NOMO-1 treated with DMSO at 0.1 percent for 48 hours (cell line): ENCODE measurements at regions not wholly inside any gene's neighbourhood (a gene's known extent, or its start where the extent isn't known, plus 50 kb on each side); places are given as distances from the start of the nearest gene placed in this dataset.
"Not testable (repeated sequence)": the region's sequence is repeated elsewhere in the genome, so short reads cannot be mapped to it uniquely, and the experiment has no call there.

Source experiments
- DNase-seq: peaks from one replicate; lab custom pipeline; 2025; ENCODE audit not compliant: unreplicated experiment; lab: John Stamatoyannopoulos, UW

GRCh38 chr14:43476822-43477221, 1030.3 kb downstream of the FSCB start:
- no peak for DNase-seq

GRCh38 chr14:43475757-43476156, 1031.3 kb downstream of the FSCB start:
- no peak for DNase-seq

- no peak for DNase-seq
Observed at GRCh38 chr14:43471595-43471994, 1035.5 kb downstream of the FSCB start.

GRCh38 chr14:43464968-43465367, 1042.1 kb downstream of the FSCB start:
- no peak for DNase-seq

GRCh38 chr14:43449291-43449690, 1057.8 kb downstream of the FSCB start:
- DNase-seq, result no peak

- DNase-seq, result peak; percentile 3
Observed at GRCh38 chr14:43438056-43438455, 1069.0 kb downstream of the FSCB start.

- DNase-seq, result no peak
Observed at GRCh38 chr14:43418324-43418723, 1088.8 kb downstream of the FSCB start.

GRCh38 chr14:43413084-43413483, 1094.0 kb downstream of the FSCB start:
- no peak for DNase-seq

- DNase-seq, result no peak
Observed at GRCh38 chr14:43411841-43412240, 1095.2 kb downstream of the FSCB start.

- DNase-seq, result no peak
Observed at GRCh38 chr14:43410631-43411030, 1096.5 kb downstream of the FSCB start.

- DNase-seq, result no peak
Observed at GRCh38 chr14:43408472-43408871, 1098.6 kb downstream of the FSCB start.

- no peak for DNase-seq
Observed at GRCh38 chr14:43407706-43408105, 1099.4 kb downstream of the FSCB start.

GRCh38 chr14:43406931-43407330, 1100.2 kb downstream of the FSCB start:
- DNase-seq, result no peak

GRCh38 chr14:43399289-43399688, 1107.8 kb downstream of the FSCB start:
- DNase-seq, result no peak

GRCh38 chr14:43370565-43370896, 1136.6 kb downstream of the FSCB start:
- DNase-seq, result not testable (repeated sequence)

GRCh38 chr14:43369710-43370564, 1137.1 kb downstream of the FSCB start:
- no peak for DNase-seq

GRCh38 chr14:43362586-43362985, 1144.5 kb downstream of the FSCB start:
- DNase-seq, result no peak

GRCh38 chr14:43361751-43362150, 1145.3 kb downstream of the FSCB start:
- DNase-seq, result no peak

- DNase-seq, result no peak
Observed at GRCh38 chr14:43360239-43360638, 1146.8 kb downstream of the FSCB start.

- DNase-seq, result no peak
Observed at GRCh38 chr14:43359317-43359716, 1147.8 kb downstream of the FSCB start.

- no peak for DNase-seq
Observed at GRCh38 chr14:43356979-43357545, 1150.0 kb downstream of the FSCB start.

- DNase-seq, result no peak
Observed at GRCh38 chr14:43356382-43356781, 1150.7 kb downstream of the FSCB start.

- no peak for DNase-seq
Observed at GRCh38 chr14:43341921-43342320, 1165.2 kb downstream of the FSCB start.
